ENCODE measurements at regions not wholly inside any gene's neighbourhood (a gene's known extent, or its start where the extent isn't known, plus 50 kb on each side); places are given as distances from the start of the nearest gene placed in this dataset.

DNA sequence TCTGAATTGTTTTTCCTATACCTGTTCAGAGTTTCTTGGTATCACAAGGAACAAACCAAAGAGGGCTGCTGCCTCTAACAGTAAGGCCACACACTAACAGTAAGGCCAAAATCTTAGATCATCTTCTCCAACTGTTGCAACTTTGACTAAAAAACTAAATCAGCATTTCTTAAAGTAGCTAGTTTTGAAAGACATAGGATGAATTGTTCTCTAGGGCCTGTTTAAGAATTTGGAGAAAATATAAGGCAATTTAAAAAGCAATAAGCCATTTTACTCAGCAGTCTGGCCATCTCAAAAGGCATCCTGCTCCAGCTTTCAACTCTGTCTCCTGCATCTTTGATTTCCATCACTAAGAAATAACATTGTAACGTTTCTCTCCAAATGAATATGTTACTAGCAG is 105.0 kb upstream of the MON1B start:
- Mint-ChIP-seq H3K36me3 (ENCODE audit: low read depth) (no peaks in the 10 kb centered on the region), H3K4me3 (no peak overlapping the region), H3K9me3 (no peaks in the 10 kb centered on the region), H3K27me3 (peaks cover 2% of the 10 kb centered on the region), H3K4me1 (no peaks in the 10 kb centered on the region), H3K27ac (no peak overlapping the region)
- TF ChIP-seq, protein P1, sequence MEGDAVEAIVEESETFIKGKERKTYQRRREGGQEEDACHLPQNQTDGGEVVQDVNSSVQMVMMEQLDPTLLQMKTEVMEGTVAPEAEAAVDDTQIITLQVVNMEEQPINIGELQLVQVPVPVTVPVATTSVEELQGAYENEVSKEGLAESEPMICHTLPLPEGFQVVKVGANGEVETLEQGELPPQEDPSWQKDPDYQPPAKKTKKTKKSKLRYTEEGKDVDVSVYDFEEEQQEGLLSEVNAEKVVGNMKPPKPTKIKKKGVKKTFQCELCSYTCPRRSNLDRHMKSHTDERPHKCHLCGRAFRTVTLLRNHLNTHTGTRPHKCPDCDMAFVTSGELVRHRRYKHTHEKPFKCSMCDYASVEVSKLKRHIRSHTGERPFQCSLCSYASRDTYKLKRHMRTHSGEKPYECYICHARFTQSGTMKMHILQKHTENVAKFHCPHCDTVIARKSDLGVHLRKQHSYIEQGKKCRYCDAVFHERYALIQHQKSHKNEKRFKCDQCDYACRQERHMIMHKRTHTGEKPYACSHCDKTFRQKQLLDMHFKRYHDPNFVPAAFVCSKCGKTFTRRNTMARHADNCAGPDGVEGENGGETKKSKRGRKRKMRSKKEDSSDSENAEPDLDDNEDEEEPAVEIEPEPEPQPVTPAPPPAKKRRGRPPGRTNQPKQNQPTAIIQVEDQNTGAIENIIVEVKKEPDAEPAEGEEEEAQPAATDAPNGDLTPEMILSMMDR (IDR thresholded peaks at IDR 0.05): no peak
- intact Hi-C loops (cut with micrococcal nuclease): no loop called here
- DNase-seq: no peak
- CTCF ChIA-PET: no interaction called here
- POLR2A ChIA-PET: no interaction called here
- ATAC-seq (ENCODE audit: low read depth): no peak

DNA sequence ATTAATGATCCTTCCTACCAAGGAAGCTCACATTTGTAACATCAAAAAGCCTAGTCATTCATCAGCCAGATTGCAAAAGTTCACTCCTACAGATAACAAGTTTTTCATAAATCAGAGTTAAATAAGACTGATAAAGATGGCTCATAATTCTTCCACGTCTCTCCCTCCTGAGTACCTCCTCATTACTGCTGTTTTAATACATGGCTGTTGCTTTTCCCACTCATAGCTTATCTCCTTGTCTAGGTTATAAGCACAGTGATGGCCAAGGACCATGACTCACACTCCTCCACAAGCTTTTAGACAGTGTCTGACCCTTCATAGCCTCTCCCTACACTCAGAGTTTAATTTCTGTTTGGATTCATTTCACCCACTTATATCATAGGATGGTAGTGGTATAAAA is 100.9 kb upstream of the MON1B start:
- DNase-seq (no peak), ATAC-seq (ENCODE audit: low read depth) (no peak)
- H3K27ac Mint-ChIP-seq: no peak overlapping the region
- H3K9me3 Mint-ChIP-seq: no peaks in the 10 kb centered on the region
- POLR2A ChIA-PET: no interaction called here
- no peaks in the 10 kb centered on the region for H3K36me3 Mint-ChIP-seq (ENCODE audit: low read depth)
- no peak overlapping the region for H3K4me3 Mint-ChIP-seq
- peaks cover 6% of the 10 kb centered on the region for H3K27me3 Mint-ChIP-seq
- TF ChIP-seq, protein P1 (IDR thresholded peaks at IDR 0.05): no peak
- no peaks in the 10 kb centered on the region for H3K4me1 Mint-ChIP-seq
- CTCF ChIA-PET: no interaction called here
- intact Hi-C loops (cut with micrococcal nuclease): no loop called here

DNA sequence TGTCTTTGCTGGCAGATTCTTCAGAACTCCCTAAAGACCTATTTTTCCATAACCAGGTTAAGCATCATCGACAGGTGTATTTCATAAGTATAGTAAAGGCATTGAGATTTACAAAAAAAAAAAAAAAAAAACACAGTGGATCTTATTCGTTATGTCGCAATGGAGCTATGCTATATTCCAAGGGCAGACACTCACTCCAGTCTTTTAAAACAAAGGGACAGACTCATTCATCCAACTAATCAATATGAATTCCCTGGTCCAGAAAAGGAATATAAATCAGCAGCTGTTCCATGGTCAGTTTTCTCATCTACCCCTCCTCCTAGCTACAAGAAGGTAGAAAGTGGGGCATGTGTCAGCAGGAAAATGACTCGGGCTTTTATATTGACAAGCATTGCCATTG is 97.7 kb upstream of the MON1B start:
- no peaks in the 10 kb centered on the region for H3K36me3 Mint-ChIP-seq (ENCODE audit: low read depth)
- POLR2A ChIA-PET: no interaction called here
- H3K27ac Mint-ChIP-seq: no peak overlapping the region
- TF ChIP-seq, protein P1 (IDR thresholded peaks at IDR 0.05): no peak
- no peaks in the 10 kb centered on the region for H3K9me3 Mint-ChIP-seq
- peaks cover 6% of the 10 kb centered on the region for H3K27me3 Mint-ChIP-seq
- DNase-seq (no peak), ATAC-seq (ENCODE audit: low read depth) (no peak)
- CTCF ChIA-PET: no interaction called here
- H3K4me1 Mint-ChIP-seq: no peaks in the 10 kb centered on the region
- intact Hi-C loops (cut with micrococcal nuclease): no loop called here
- no peak overlapping the region for H3K4me3 Mint-ChIP-seq

DNA sequence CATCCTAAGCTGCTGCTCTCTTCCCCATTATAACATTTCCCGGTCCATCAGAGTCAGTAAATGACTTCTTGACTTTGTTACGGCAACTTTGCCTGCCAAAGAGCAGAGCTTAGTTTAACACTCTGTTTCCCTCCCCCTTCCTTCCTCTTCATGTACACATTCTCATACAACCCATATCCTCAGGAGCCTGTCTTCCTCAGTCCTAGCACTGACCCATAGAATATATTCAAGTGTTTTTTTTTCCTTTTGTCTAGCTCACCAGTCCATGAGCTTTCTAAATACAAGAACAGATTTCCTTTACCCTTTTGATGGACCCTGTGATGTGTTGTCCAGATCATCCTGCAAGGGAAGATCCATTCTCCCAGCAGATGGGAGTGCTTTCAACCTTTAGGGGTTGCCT is 97.0 kb upstream of the MON1B start:
- no peak overlapping the region for H3K27ac Mint-ChIP-seq
- no peak for DNase-seq
- H3K4me1 Mint-ChIP-seq: no peaks in the 10 kb centered on the region
- ChIA-PET POLR2A (no interaction called here), CTCF (no interaction called here)
- no peaks in the 10 kb centered on the region for H3K36me3 Mint-ChIP-seq (ENCODE audit: low read depth)
- no peak overlapping the region for H3K4me3 Mint-ChIP-seq
- intact Hi-C loops (cut with micrococcal nuclease): no loop called here
- no peaks in the 10 kb centered on the region for H3K9me3 Mint-ChIP-seq
- no peak for ATAC-seq (ENCODE audit: low read depth)
- peaks cover 6% of the 10 kb centered on the region for H3K27me3 Mint-ChIP-seq
- TF ChIP-seq, protein P1 (IDR thresholded peaks at IDR 0.05): no peak

DNA sequence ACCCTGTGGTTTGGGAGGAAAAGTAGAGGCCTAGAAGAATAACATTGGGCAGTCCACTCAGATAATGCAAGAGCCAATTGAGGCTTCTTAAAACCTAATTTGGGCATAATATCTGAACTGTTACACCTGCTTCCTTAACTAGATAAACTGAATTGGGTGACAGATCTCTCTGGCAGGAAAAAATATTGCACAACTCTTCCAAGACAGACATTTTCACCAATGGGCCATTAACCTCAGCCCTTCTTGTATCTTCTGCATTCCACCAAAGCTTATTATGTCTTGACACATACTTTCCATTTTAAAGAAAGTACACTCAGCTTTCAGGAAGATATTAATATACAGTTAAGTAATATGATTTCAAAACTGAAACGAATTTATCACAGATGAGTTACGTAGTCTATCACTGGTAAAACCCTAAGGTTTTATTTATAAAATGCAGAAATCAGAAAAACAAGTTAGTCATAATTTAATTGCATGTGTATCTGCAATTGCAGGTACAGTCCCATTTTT is 79.9 kb upstream of the MON1B start:
- POLR2A ChIA-PET: no interaction called here
- Mint-ChIP-seq H3K4me3 (no peak overlapping the region), H3K36me3 (ENCODE audit: low read depth) (no peaks in the 10 kb centered on the region), H3K27me3 (no peaks in the 10 kb centered on the region), H3K27ac (no peak overlapping the region), H3K9me3 (no peaks in the 10 kb centered on the region), H3K4me1 (no peaks in the 10 kb centered on the region)
- no peak for DNase-seq
- intact Hi-C loops (cut with micrococcal nuclease): no loop called here
- CTCF ChIA-PET: no interaction called here
- no peak for ATAC-seq (ENCODE audit: low read depth)
- TF ChIP-seq, protein P1 (IDR thresholded peaks at IDR 0.05): no peak

Data from activated B cell treated with CpG ODN at 0.5 μM for 24 hours (primary cell).